Activated B cell treated with CpG ODN at 0.5 μM for 24 hours (primary cell): ENCODE measurements at regions not wholly inside any gene's neighbourhood (a gene's known extent, or its start where the extent isn't known, plus 50 kb on each side); places are given as distances from the start of the nearest gene placed in this dataset.

Source experiments
- ATAC-seq: fragments of 200-7000 bp; cut with Tn5 transposase; one replicate; pipeline ENCODE4 v1.10.0; 2021; ENCODE audit warnings: low read depth, mild to moderate bottlenecking, moderate library complexity
- CTCF ChIA-PET: fragments of 350-600 bp; sonication (Branson Sonifier 250); formaldehyde crosslinking; loops from one replicate; lab custom pipeline; 2021; ENCODE audit warnings: antibody characterized with exemption; lab: Charles Lee
- POLR2A ChIA-PET: fragments of 350-600 bp; sonication (Branson Sonifier 250); formaldehyde crosslinking; loops from one replicate; lab custom pipeline; 2021; ENCODE audit warnings: antibody characterized with exemption; lab: Charles Lee
- DNase-seq: peaks from one replicate; pipeline ENCODE4 v3.0.0; 2022
- H3K27ac Mint-ChIP-seq: one replicate; pipeline ENCODE4 v1.8.0; 2020; ENCODE audit warnings: mixed read lengths
- H3K27me3 Mint-ChIP-seq: one replicate; pipeline ENCODE4 v1.8.0; 2021; ENCODE audit warnings: mixed read lengths
- H3K36me3 Mint-ChIP-seq: one replicate; pipeline ENCODE4 v1.8.0; 2021; ENCODE audit warnings: low read depth, mixed read lengths
- H3K4me1 Mint-ChIP-seq: one replicate; pipeline ENCODE4 v1.8.0; 2021; ENCODE audit warnings: mixed read lengths
- H3K4me3 Mint-ChIP-seq: one replicate; pipeline ENCODE4 v1.8.0; 2020; ENCODE audit warnings: mild to moderate bottlenecking, mixed read lengths
- H3K9me3 Mint-ChIP-seq: one replicate; pipeline ENCODE4 v1.8.0; 2020; ENCODE audit warnings: mixed read lengths
- CTCF ChIP-seq: fragments of 200-600 bp; IDR thresholded peaks from one replicate; pipeline ENCODE4 v1.8.0; 2022; ENCODE audit warnings: antibody characterized with exemption, mild to moderate bottlenecking
- intact Hi-C: fragments of 100-400 bp; cut with micrococcal nuclease; formaldehyde crosslinking; loops from one replicate; pipeline ENCODE4 v1.15.1; 2024

GRCh38 chr1:244779410-244779809 lies 56.0 kb upstream of the COX20 start:
- no peak overlapping the region for H3K4me3 Mint-ChIP-seq
- CTCF ChIA-PET, result no interaction called here
- no peaks in the 10 kb centered on the region for H3K9me3 Mint-ChIP-seq
- no peaks in the 10 kb centered on the region for H3K27me3 Mint-ChIP-seq
- H3K4me1 Mint-ChIP-seq, result peaks cover 6% of the 10 kb centered on the region
- no peak overlapping the region for H3K27ac Mint-ChIP-seq
- no peak for TF ChIP-seq CTCF
- POLR2A ChIA-PET, result no interaction called here
- ATAC-seq (no peak), DNase-seq (no peak)
- no peaks in the 10 kb centered on the region for H3K36me3 Mint-ChIP-seq
- intact Hi-C loops, result no loop called here

DNA sequence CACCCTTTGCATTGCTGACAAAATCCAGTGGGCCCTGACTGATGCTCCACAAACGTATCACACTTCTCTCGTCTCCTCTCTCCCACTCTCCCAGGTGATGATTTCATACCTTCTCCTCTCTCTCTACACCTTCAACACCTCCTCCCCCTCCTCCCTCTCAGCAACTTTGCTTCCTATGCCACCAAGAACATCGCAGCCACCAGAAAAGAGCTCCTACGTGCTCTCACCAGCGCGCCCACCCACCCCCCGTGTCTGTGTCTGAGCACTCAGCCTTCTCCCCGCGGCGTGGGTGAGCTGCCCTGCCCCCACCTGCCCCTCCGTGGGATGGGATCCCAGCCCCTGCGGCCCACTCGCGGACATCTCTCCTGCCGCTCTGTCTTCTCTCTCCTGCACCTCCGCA lies 55.1 kb upstream of the COX20 start:
- ATAC-seq (no peak), DNase-seq (no peak)
- no peak for TF ChIP-seq CTCF
- CTCF ChIA-PET, result no interaction called here
- POLR2A ChIA-PET, result no interaction called here
- no peak overlapping the region for H3K4me3 Mint-ChIP-seq
- H3K4me1 Mint-ChIP-seq, result peaks cover 6% of the 10 kb centered on the region
- no peak overlapping the region for H3K27ac Mint-ChIP-seq
- no peaks in the 10 kb centered on the region for H3K9me3 Mint-ChIP-seq
- intact Hi-C loops, result no loop called here
- no peaks in the 10 kb centered on the region for H3K36me3 Mint-ChIP-seq
- H3K27me3 Mint-ChIP-seq, result no peaks in the 10 kb centered on the region

- Mint-ChIP-seq H3K27me3 (no peaks in the 10 kb centered on the region), H3K36me3 (no peaks in the 10 kb centered on the region), H3K4me3 (no peak overlapping the region), H3K9me3 (no peaks in the 10 kb centered on the region), H3K4me1 (peaks cover 6% of the 10 kb centered on the region), H3K27ac (no peak overlapping the region)
- ATAC-seq (no peak), DNase-seq (no peak)
- ChIA-PET CTCF (no interaction called here), POLR2A (no interaction called here)
- TF ChIP-seq CTCF, result no peak
- intact Hi-C loops, result no loop called here
Observed at GRCh38 chr1:244782056-244782455, 53.4 kb upstream of the COX20 start.

GRCh38 chr1:244783138-244783537 lies 52.3 kb upstream of the COX20 start:
- Mint-ChIP-seq H3K27me3 (no peaks in the 10 kb centered on the region), H3K36me3 (no peaks in the 10 kb centered on the region), H3K4me1 (peaks cover 6% of the 10 kb centered on the region), H3K27ac (no peak overlapping the region), H3K9me3 (no peaks in the 10 kb centered on the region), H3K4me3 (no peak overlapping the region)
- ATAC-seq, result no peak
- CTCF ChIA-PET, result no interaction called here
- intact Hi-C loops, result no loop called here
- POLR2A ChIA-PET, result no interaction called here
- DNase-seq, result no peak
- TF ChIP-seq CTCF, result no peak
